ENCODE measurements at regions not wholly inside any gene's neighbourhood (a gene's known extent, or its start where the extent isn't known, plus 50 kb on each side); places are given as distances from the start of the nearest gene placed in this dataset.

DNA sequence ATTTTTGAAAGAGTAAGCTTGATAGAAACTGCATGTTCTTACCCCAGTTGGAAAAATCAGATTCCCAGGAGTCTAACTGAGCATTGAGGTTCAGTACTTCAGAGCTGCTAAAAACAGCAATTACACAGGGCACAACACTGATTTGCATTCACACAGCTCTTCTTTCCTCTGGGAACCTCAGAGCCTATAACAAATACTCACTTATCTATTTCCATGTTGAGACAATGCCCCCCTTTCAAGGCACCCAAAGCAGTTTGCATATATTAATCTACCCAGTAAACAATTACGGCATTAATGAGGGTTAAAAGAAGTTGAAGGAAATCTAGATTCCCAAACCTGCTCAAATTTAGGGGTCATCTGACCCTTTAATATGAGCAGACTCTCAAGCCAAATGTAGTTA lies 126.9 kb upstream of the SLC35F3 start:
- in situ Hi-C loops (cut with HindIII; ENCODE audit: low pct_ligation_motif_present, low sequenced_read_pairs): no loop called here
- H3K4me3 ChIP-seq (ENCODE audit: low read depth, low read length): no peak overlapping the region
- H3K27me3 ChIP-seq (replicated peaks): no peaks in the 10 kb centered on the region
- DNase-seq: no peak
- no peaks in the 10 kb centered on the region for H3K36me3 ChIP-seq (replicated peaks)
- TF ChIP-seq, protein P1, sequence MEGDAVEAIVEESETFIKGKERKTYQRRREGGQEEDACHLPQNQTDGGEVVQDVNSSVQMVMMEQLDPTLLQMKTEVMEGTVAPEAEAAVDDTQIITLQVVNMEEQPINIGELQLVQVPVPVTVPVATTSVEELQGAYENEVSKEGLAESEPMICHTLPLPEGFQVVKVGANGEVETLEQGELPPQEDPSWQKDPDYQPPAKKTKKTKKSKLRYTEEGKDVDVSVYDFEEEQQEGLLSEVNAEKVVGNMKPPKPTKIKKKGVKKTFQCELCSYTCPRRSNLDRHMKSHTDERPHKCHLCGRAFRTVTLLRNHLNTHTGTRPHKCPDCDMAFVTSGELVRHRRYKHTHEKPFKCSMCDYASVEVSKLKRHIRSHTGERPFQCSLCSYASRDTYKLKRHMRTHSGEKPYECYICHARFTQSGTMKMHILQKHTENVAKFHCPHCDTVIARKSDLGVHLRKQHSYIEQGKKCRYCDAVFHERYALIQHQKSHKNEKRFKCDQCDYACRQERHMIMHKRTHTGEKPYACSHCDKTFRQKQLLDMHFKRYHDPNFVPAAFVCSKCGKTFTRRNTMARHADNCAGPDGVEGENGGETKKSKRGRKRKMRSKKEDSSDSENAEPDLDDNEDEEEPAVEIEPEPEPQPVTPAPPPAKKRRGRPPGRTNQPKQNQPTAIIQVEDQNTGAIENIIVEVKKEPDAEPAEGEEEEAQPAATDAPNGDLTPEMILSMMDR (IDR thresholded peaks at IDR 0.05; ENCODE audit: low read depth, low read length, missing control alignments): no peak
- H3K27ac ChIP-seq: no peak overlapping the region

DNA sequence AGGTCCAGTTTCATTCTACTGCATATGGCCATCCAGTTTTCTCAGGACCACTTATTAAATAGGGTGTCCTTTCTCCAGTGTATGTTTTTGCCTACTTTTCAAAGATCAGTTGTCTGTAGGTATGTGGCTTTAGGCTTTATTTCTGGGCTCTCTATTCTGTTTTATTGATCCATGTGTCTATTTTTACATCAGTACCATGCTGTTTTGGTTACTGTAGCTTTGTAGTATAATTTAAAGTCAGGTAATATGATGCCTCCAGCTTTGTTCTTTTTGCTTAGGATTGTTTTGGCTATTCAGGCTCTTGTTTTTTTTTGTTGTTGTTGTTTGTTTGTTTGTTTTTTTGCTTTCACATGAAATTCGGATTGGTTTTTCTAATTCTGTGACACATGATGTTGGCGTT lies 124.4 kb upstream of the SLC35F3 start:
- no peak for DNase-seq
- Histone ChIP-seq H3K27ac (no peak overlapping the region), H3K4me3 (ENCODE audit: low read depth, low read length) (no peak overlapping the region), H3K27me3 (replicated peaks) (no peaks in the 10 kb centered on the region), H3K36me3 (replicated peaks) (no peaks in the 10 kb centered on the region)
- TF ChIP-seq, protein P1 (IDR thresholded peaks at IDR 0.05; ENCODE audit: low read depth, low read length, missing control alignments): no peak
- in situ Hi-C loops (cut with HindIII; ENCODE audit: low pct_ligation_motif_present, low sequenced_read_pairs): no loop called here

DNA sequence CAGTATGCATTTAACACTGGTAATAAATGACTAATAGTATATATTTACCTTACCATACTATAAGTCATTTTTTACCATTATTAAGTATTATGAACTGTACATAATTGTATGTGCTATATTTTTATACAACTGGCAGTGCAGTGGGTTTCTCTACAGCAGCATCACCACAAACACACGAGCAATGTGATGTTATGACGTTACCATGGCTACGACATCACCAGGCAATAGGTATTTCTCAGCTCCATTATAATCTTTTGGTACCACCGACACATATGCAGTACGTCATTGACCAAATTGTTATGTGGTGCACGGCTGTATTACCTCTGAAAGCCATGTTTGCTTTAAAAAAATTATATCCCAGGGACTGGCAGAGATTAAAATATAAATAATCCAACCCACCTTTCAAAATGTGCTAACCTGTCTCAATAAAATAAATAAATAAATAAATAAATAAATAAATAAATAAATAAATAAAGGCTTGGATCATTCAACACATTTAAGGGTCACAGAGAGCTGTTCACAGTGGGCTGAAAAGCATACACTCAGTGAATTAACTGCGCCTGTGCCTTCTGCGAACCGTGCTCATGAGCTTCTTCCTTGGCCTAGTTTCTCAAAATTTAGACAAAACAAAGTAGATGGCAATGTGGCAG lies 121.4 kb upstream of the SLC35F3 start:
- no peak for DNase-seq
- Histone ChIP-seq H3K27ac (no peak overlapping the region), H3K4me3 (ENCODE audit: low read depth, low read length) (no peak overlapping the region), H3K36me3 (replicated peaks) (no peaks in the 10 kb centered on the region), H3K27me3 (replicated peaks) (no peaks in the 10 kb centered on the region)
- TF ChIP-seq, protein P1 (IDR thresholded peaks at IDR 0.05; ENCODE audit: low read depth, low read length, missing control alignments): no peak
- in situ Hi-C loops (cut with HindIII; ENCODE audit: low pct_ligation_motif_present, low sequenced_read_pairs): no loop called here

DNA sequence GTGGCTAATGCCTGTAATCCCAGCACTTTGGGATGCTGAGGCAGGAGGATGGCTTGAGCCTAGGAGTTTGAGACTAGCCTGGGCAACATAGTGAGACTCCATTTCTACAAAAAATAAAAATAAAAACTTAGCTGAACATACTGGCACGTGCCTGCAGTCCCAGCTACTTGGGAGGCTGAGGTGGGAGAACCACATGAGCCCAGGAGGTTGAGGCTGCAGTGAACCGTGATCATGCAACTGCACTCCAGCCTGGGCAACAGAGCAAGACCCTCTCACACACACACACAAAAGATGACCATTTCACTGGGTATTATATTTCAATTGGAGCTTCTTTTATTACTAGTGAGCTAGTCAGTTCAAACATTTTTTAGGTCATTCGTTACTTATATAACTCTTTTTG lies 116.9 kb upstream of the SLC35F3 start:
- in situ Hi-C loops (cut with HindIII; ENCODE audit: low pct_ligation_motif_present, low sequenced_read_pairs): no loop called here
- Histone ChIP-seq H3K4me3 (ENCODE audit: low read depth, low read length) (no peak overlapping the region), H3K27ac (no peak overlapping the region), H3K36me3 (replicated peaks) (no peaks in the 10 kb centered on the region), H3K27me3 (replicated peaks) (no peaks in the 10 kb centered on the region)
- no peak for DNase-seq
- TF ChIP-seq, protein P1 (IDR thresholded peaks at IDR 0.05; ENCODE audit: low read depth, low read length, missing control alignments): no peak

DNA sequence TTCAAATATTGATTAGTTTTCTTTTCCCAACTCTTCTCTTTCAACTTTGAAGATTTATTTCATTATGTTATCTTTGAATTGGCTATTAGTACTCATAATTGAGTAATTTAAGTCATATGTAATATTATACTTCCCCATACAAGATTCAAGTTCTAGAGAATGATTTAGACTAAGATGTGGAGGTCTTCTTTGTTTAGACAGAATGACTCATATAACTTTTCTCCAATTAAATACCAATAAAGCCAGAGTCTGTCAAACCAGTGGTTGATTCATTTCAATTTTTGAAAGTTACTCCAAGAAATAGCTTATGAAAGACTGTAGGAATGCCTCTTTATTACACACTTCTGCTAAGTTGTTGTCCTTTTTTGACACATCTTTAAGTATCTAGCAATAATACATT lies 115.8 kb upstream of the SLC35F3 start:
- no peak overlapping the region for H3K27ac ChIP-seq
- TF ChIP-seq, protein P1 (IDR thresholded peaks at IDR 0.05; ENCODE audit: low read depth, low read length, missing control alignments): no peak
- H3K4me3 ChIP-seq (ENCODE audit: low read depth, low read length): no peak overlapping the region
- H3K27me3 ChIP-seq (replicated peaks): no peaks in the 10 kb centered on the region
- no peaks in the 10 kb centered on the region for H3K36me3 ChIP-seq (replicated peaks)
- no peak for DNase-seq
- in situ Hi-C loops (cut with HindIII; ENCODE audit: low pct_ligation_motif_present, low sequenced_read_pairs): no loop called here

DNA sequence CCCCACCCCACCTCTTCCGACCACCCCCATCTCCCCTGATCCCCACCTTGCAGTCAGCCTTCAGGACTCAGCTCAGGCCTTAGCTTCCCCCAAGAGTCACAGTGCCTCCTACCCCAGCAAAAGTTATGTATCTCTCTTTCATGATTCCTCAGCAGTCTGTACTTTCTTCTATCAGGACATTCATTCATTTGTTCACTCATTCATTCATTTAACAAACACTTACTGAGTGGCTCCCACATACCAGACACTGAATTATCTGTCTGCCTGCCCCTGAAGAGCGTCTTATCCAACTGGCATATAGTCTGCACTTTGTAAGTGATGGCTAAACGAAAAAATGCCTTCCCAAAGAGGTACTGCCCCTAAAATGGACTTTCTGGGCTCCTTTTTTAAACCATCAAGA lies 114.4 kb upstream of the SLC35F3 start:
- H3K27ac ChIP-seq: no peak overlapping the region
- H3K27me3 ChIP-seq (replicated peaks): no peaks in the 10 kb centered on the region
- H3K4me3 ChIP-seq (ENCODE audit: low read depth, low read length): no peak overlapping the region
- H3K36me3 ChIP-seq (replicated peaks): no peaks in the 10 kb centered on the region
- in situ Hi-C loops (cut with HindIII; ENCODE audit: low pct_ligation_motif_present, low sequenced_read_pairs): no loop called here
- DNase-seq: no peak
- TF ChIP-seq, protein P1 (IDR thresholded peaks at IDR 0.05; ENCODE audit: low read depth, low read length, missing control alignments): no peak
